ENCODE measurements at regions not wholly inside any gene's neighbourhood (a gene's known extent, or its start where the extent isn't known, plus 50 kb on each side); places are given as distances from the start of the nearest gene placed in this dataset.

DNA sequence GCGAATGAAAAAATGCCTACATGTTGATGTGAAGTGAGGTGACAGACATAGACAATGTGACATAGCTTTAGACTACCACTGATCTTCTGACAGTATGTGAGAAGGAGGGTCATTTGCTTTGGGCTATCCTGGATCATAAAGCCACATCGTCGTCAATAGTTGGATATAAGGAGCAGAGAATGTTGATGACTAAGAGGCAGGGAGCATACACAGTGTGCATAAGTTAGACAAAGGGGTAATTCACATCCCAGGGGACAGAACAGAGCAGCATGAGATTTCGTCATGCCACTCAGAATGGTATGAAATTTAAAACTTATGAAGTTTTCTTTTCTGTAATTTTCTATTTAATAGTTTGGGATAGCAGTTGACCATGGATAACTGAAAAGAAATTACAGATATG, 403.2 kb downstream of the DSC3 start:
- no peaks in the 10 kb centered on the region for H3K4me1 ChIP-seq (ENCODE audit: insufficient read depth, low read length)
- TF ChIP-seq EZH2 (IDR thresholded peaks at IDR 0.05; ENCODE audit: borderline replicate concordance, low read depth, low read length, severe bottlenecking): no peak
- TF ChIP-seq, protein P1, sequence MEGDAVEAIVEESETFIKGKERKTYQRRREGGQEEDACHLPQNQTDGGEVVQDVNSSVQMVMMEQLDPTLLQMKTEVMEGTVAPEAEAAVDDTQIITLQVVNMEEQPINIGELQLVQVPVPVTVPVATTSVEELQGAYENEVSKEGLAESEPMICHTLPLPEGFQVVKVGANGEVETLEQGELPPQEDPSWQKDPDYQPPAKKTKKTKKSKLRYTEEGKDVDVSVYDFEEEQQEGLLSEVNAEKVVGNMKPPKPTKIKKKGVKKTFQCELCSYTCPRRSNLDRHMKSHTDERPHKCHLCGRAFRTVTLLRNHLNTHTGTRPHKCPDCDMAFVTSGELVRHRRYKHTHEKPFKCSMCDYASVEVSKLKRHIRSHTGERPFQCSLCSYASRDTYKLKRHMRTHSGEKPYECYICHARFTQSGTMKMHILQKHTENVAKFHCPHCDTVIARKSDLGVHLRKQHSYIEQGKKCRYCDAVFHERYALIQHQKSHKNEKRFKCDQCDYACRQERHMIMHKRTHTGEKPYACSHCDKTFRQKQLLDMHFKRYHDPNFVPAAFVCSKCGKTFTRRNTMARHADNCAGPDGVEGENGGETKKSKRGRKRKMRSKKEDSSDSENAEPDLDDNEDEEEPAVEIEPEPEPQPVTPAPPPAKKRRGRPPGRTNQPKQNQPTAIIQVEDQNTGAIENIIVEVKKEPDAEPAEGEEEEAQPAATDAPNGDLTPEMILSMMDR (IDR thresholded peaks at IDR 0.05; ENCODE audit: borderline replicate concordance, extremely low read depth, low read length, poor library complexity, severe bottlenecking): no peak
- H3K27ac ChIP-seq (ENCODE audit: low read length): no peak overlapping the region
- H3K4me3 ChIP-seq (ENCODE audit: low read depth in 1 of 2, low read length in 2 of 2): no peak overlapping the region
- H3K79me2 ChIP-seq (ENCODE audit: insufficient read depth, low read length): no peaks in the 10 kb centered on the region
- DNase-seq (no peak), ATAC-seq (ENCODE audit: insufficient read depth, low read depth) (no peak)
- no peak overlapping the region for H3K9ac ChIP-seq (ENCODE audit: low read depth, low read length)
- no peak overlapping the region for H2AFZ ChIP-seq (ENCODE audit: low read depth, low read length)
- no peak overlapping the region for H3K4me2 ChIP-seq (ENCODE audit: insufficient read depth, low read length)
- H3K9me3 ChIP-seq (ENCODE audit: insufficient read depth, low read length, severe bottlenecking): no peaks in the 10 kb centered on the region
- H3K36me3 ChIP-seq (ENCODE audit: insufficient read depth, low read length): no peaks in the 10 kb centered on the region
- H3K27me3 ChIP-seq (ENCODE audit: insufficient read depth, low read length, poor library complexity): no peaks in the 10 kb centered on the region
- H4K20me1 ChIP-seq (ENCODE audit: insufficient read depth, low read length): no peaks in the 10 kb centered on the region

DNA sequence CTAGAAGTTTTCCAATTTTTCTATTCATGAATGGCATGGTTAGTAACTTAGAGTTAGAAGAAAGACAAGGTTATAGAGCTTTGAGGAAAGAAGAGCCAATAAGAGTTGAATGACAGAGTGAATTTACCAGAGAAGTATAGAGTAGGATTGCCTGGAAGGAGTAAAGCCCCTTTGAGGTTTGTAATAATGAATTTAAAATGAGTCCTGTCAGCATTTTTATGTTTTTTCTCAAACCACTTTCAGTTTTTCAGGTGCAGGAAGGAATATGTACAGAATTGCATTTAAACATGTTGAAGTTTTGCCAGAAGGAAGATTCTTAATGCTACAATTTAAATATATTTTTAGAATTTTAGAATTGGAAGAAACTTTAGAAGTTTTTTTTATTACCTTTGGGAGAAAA, 408.3 kb downstream of the DSC3 start:
- Histone ChIP-seq H2AFZ (ENCODE audit: low read depth, low read length) (no peak overlapping the region), H3K79me2 (ENCODE audit: insufficient read depth, low read length) (no peaks in the 10 kb centered on the region), H3K4me3 (ENCODE audit: low read depth in 1 of 2, low read length in 2 of 2) (no peak overlapping the region), H3K27me3 (ENCODE audit: insufficient read depth, low read length, poor library complexity) (no peaks in the 10 kb centered on the region), H3K27ac (ENCODE audit: low read length) (no peak overlapping the region), H3K4me1 (ENCODE audit: insufficient read depth, low read length) (no peaks in the 10 kb centered on the region), H3K9ac (ENCODE audit: low read depth, low read length) (no peak overlapping the region), H3K36me3 (ENCODE audit: insufficient read depth, low read length) (no peaks in the 10 kb centered on the region), H3K9me3 (ENCODE audit: insufficient read depth, low read length, severe bottlenecking) (peaks cover 3% of the 10 kb centered on the region), H3K4me2 (ENCODE audit: insufficient read depth, low read length) (no peak overlapping the region), H4K20me1 (ENCODE audit: insufficient read depth, low read length) (no peaks in the 10 kb centered on the region)
- DNase-seq (no peak), ATAC-seq (ENCODE audit: insufficient read depth, low read depth) (no peak)
- TF ChIP-seq, protein P1 (IDR thresholded peaks at IDR 0.05; ENCODE audit: borderline replicate concordance, extremely low read depth, low read length, poor library complexity, severe bottlenecking): no peak
- no peak for TF ChIP-seq EZH2 (IDR thresholded peaks at IDR 0.05; ENCODE audit: borderline replicate concordance, low read depth, low read length, severe bottlenecking)

DNA sequence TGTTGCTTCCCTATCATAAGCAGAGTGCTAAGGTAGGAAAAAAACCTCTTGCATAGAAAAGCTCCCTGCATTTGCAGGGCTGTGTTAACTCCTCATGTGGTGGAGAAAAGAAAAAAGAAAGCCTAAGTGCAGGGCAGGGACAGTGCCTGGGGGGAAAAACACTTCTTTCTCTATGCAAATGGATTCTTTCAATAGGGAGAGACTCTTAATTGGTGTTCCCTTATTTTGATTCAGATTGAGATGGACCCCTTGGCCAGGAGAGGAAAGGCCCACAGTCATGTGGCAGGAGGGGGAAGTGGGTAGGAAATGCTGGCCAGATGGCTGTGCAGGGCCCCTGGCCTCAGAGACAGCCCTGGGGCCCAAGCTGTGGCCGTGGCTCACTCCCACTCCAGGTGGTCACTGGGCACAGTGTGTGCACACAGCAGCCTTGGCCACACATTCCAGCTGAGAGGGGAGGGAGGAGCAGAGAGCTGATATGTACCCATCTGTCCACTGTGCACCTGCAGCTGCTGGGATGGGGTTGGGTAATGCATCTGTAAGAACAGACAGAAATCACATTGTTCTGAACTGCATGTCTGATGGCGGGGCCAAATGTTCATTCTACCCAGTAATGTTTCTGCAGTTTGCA, 410.4 kb downstream of the DSC3 start:
- H2AFZ ChIP-seq (ENCODE audit: low read depth, low read length): no peak overlapping the region
- DNase-seq: no peak
- no peak for ATAC-seq (ENCODE audit: insufficient read depth, low read depth)
- no peaks in the 10 kb centered on the region for H3K27me3 ChIP-seq (ENCODE audit: insufficient read depth, low read length, poor library complexity)
- H3K4me3 ChIP-seq (ENCODE audit: low read depth in 1 of 2, low read length in 2 of 2): no peak overlapping the region
- no peaks in the 10 kb centered on the region for H3K79me2 ChIP-seq (ENCODE audit: insufficient read depth, low read length)
- H3K36me3 ChIP-seq (ENCODE audit: insufficient read depth, low read length): no peaks in the 10 kb centered on the region
- H3K27ac ChIP-seq (ENCODE audit: low read length): no peak overlapping the region
- TF ChIP-seq EZH2 (IDR thresholded peaks at IDR 0.05; ENCODE audit: borderline replicate concordance, low read depth, low read length, severe bottlenecking): no peak
- TF ChIP-seq, protein P1 (IDR thresholded peaks at IDR 0.05; ENCODE audit: borderline replicate concordance, extremely low read depth, low read length, poor library complexity, severe bottlenecking): no peak
- no peaks in the 10 kb centered on the region for H4K20me1 ChIP-seq (ENCODE audit: insufficient read depth, low read length)
- no peak overlapping the region for H3K9ac ChIP-seq (ENCODE audit: low read depth, low read length)
- peaks cover 3% of the 10 kb centered on the region for H3K9me3 ChIP-seq (ENCODE audit: insufficient read depth, low read length, severe bottlenecking)
- H3K4me2 ChIP-seq (ENCODE audit: insufficient read depth, low read length): no peak overlapping the region
- H3K4me1 ChIP-seq (ENCODE audit: insufficient read depth, low read length): no peaks in the 10 kb centered on the region
